Tongue (tissue), 1 donor: ENCODE measurements at regions not wholly inside any gene's neighbourhood (a gene's known extent, or its start where the extent isn't known, plus 50 kb on each side); places are given as distances from the start of the nearest gene placed in this dataset.

ENCODE experiments used
- DNase-seq: peaks from one replicate; pipeline ENCODE4 v3.0.0-alpha.2; 2015

DNA sequence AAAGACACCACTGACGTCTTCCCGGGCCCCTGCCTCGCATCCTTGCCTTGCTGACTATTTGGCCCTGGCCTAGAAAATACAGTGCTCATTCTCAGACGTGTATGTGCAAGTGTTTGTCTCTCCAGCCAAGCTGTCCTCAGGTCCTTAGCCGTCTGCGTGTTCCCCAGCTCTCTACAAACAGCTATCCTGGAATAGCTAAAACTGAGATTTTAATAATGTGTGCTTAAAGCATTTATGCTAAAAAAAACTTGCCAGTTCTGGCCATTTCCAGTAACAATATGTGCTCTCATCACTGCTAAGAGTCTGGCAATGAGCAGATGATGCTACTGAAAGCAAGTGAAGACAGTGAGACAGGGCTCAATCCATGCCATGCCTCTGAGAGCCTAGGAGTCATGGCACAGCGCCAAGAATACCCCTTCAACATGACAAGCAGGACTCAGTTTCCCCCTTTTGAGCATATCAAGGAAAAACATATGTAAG, 55.7 kb downstream of the IRF2BP2 start:
- no peak for DNase-seq

DNA sequence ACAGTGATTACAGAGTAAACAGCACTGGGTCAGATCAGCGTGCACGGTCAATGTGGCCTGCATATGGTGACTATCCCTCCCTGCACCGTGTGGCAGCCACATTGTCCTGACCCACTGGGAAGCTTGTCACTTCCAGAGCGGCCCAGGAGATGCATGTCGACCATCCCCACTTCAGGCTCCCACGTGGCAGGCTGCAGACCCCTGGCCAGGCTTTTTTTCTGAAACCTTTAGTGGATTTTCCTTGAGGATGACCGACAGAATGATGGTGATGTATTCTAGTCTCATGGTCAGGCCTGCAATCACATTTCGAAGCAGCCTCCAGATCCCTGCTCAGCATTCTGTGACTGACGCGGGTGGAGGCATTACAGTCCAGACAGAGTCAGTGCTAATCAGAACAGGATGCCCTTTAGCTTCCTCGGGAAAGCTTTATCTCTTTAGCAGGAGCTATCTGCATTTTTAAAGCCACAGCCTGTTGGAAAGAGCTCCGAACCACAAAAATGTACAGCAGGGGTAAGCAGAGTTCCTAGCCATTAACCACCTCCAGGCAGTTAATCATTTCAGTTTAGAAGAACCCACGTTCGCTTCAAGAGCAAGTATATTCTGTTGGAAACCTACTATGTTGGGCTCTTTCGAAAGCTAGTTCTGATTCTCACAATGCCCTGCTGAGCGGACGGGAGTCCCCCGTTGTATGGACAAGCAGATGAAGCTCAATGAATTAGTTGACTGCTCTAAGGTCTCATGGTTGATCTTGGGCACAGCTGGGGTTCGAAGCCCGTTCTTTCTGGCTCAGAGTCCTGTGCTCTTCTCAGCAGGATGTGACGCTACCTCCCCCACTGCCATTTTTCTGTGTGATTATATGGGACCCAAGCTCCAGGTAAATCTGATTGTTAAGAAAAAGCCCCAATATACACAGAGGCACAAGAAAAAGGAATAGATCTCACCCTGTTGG, 56.5 kb downstream of the IRF2BP2 start:
- DNase-seq = no peak

DNA sequence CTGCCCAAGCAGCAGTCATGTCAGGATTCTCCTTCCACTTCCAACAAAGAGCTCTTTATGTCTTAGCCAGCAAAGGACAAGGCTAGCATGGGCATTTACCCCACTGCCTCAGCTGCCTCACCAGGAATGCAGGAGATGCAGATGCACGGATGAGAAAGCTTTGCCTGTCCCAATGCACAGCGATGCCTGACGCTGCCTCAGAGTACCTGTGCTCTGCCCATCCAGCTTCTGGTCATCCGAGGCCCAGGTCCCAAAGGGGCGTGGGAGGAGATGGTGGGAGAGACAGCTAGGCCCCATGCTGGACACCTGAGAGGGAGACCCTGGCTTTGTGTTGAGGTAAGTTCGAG, 59.0 kb downstream of the IRF2BP2 start:
- DNase-seq = no peak

DNA sequence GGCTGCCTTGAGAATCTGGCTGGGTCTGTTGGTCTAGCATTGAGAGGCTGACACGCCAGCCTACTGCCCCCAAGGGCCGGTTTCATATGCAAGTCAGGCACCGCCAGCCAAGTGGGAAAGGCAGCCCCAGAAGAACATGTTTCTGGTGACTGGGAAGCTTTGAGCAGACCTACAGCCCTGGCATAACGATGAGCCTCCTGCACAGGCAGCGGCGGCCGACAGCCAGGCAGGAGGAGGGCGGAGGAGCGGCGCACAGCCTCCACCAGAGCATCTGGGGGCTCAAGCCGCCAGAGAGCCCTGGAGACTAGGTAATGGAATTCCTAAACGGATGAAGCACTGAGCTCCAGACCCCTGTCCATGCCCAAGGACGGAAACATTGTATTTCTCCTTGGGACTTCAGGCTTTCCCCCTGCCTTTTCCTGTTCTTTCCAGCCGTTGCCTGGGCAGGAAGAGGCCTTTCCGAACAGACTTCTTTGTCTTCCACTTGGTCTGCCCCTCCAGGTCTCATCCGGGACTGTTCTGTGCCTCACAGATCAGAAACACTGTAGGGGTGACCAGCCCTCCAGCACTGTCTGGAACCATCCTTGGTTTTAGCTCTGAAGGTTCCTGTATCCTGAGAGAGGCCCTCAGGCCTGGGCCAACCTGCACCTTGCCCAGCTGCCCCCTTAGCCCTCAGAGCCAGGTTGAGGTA, 59.5 kb downstream of the IRF2BP2 start:
- DNase-seq = no peak

DNA sequence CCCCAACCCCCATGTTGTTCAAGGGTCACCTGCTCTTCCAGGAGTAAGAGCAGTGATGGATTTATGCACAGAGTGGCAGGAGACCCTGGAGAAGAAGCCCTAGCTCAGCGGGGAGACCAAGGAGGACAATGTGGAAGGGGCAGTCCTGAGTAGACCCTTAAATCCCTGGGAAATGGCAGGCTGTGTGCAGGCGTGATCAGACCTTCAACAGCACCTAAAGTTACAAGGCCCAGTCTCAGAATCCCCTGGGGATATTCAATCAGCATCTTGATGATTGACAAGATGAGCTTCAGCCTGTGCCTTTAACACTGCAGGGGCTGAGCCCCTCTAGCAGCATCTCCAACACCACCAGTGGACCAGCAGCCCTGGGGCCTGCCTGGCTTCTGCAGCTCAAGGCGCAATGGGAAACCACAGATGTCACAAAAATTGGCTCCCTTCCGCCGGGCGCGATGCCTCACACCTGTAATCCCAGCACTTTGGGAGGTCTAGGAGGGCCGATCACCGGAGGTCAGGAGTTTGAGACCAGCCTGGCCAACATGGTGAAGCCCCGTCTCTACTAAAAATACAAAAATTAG, 60.4 kb downstream of the IRF2BP2 start:
- no peak for DNase-seq

DNA sequence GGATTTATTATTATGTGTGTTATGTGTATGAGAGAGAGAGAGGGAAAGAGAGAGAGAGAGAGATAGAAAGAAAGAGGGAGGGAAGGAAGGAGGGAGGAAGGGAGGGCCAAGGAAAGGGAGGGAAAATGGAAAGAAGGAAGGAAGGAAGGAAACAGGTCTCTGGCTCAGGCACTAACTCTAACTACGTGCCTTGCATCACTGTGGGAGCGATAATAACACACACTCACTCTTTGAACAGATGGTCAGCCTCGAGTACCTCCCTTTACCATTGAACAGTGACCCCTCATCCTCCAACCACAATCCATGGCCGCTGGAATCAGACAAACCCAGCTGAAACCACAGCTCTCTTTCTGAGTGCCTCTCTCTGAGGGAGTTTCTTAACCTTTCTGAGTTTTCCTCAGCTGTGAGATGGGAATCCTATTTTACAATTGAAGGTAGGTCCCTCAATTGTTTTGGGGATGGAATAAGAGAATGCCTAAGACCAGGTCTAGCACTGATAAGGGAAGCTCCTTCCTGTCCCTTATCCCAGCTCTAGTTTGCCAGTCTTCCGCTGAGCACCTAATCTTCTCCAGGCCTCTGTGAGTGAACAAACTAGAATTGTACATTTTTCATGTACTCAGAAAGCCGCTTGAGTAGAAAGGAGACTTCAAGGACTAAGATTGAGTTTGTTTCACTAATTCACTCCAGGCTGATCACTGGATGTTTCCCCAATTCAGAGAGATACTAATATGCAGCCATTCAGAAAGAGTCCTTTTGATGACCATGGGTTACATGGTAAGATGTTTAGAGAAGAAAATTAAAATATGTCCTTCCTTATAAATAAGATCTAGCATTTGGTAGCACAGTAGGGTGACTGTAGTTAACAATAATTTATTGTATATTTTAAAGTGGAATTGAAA, 62.8 kb downstream of the IRF2BP2 start:
- DNase-seq = no peak

DNA sequence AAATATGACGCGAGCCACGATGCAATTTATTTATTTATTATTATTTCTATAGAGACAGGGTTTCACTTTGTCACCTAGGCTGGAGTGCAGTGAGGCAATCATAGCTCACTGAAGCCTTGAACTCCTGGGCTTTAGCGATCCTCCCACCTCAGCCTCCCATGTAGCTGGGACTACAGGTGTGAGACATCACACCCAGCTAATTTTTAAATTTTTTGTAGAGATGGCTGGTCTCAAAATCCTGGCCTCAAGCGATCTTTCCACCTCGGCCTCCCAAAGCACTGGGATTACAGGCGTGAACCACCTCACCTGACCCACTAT, 63.6 kb downstream of the IRF2BP2 start:
- no peak for DNase-seq

DNA sequence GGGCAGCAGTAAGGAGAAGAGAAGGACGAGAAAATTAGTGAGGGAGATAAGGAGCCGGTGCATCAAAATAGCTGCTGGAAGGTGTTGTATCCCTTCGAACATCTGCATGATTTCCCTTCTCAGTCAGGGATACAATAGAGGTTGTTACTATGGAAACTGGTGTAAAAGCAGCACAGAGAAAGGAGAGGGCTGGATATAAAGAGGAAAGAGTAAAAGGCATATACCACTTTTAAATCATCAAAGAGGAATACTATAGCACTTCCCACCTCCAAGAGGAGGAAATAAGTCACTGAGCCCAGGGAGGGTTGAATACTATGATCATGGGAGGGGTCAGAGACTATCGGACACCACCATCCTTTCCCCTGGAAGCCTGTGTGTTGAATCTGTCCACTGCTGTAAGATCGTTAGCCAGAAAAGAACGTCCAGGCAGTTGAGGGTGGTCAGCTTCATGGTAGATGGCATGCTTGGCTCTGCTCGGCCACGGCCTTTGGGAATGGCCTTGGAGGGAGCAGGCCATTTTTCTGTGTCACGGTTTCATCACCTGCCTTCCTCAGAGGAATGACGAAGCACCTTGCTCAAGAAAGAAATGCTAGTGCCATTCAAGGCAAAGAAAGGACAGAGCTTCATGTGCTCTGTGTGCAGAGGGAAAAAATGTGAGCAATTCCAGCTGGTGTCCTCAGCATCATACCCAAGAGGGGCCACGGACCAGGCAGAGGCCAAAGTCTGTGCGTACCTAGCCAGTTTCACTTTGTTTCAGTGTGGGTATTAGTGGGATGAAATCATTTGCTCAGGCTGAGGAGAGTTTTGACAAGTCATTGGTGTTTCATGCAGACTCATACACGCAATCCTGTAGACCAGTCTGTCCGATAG, 64.2 kb downstream of the IRF2BP2 start:
- DNase-seq = no peak

DNA sequence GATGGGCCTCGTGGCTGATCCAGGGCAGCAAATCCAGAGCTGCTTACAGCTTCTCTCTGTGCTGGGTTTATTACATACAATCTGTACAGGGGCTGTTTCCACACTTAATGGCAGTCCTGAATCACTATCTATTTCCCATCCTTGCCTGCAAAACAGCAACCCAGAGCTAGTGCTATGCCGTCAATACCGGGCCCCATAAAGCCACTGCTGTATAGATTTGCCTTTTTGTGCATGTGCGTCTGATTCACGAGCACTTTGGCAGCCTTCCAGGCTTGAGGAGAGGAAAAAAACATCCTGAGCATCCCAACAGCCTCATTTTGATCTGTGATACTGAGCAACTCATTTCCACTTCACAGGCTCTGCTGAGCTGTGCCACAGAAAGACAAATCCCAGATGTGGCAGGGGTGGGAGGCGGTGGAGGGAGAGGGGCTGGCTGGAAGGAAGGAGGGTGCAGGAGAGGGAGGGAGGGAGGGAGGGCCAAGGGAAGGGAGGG, 65.2 kb upstream of the TARBP1 start:
- DNase-seq = peak; percentile 96

DNA sequence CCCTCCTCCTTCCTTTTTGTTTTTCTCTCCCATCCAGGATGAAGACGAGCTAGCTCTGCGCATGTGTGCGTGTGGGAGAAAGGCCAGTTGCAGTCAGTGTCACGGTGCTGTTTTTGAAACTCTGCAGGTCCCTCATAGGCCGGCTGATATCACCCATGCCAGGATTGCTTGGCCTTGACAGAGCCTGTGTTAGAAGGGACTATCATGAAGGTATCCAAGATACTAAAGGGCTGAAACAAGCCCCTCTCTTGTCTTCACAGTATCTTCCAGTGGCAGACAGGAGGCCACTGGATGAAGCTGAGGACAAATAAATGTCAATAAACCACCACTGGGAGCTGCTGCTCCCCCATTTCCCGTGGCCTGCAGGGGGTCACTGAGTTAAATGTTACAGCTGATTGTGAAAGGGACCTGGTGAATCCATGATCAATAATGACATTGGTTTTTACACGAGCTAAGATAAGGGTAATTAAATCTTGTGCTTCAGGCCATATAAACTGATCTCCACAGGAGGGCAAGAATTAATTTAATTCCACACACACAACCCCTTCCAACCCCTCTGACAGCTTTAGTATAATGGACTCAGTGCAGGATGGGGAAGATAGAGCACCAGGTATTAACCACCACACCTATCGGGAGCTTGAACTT, 64.6 kb upstream of the TARBP1 start:
- DNase-seq = no peak

DNA sequence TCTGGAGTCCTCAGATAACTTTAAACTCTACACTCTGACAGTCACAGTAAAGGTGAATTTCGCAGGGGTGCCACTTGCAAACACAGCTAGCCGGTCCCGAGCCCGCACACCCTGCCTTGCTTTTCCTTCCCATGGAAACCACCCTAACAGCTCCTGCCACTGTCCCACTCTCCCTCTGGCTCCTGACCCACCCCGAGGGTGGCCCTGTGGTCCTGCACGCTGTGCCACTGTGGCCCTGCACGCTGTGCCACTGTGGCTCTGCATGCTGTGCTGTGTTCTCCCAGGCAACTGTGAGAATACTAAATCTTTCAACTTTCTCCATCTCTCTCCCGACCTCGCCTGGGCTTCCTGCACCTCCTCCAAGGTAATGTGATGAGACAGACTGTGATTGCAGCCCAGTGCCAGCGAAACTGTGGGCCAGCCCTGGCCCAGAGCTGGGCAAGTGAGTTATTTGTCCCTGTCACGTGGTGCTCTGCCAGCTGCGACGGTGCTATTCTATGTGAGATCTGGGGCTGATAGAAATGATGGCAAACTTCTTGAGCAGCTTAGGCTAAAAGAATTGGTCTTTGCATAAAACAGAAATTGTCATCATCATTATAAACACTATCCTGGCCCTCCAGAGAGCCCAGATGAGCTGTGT, 63.4 kb upstream of the TARBP1 start:
- DNase-seq = no peak

DNA sequence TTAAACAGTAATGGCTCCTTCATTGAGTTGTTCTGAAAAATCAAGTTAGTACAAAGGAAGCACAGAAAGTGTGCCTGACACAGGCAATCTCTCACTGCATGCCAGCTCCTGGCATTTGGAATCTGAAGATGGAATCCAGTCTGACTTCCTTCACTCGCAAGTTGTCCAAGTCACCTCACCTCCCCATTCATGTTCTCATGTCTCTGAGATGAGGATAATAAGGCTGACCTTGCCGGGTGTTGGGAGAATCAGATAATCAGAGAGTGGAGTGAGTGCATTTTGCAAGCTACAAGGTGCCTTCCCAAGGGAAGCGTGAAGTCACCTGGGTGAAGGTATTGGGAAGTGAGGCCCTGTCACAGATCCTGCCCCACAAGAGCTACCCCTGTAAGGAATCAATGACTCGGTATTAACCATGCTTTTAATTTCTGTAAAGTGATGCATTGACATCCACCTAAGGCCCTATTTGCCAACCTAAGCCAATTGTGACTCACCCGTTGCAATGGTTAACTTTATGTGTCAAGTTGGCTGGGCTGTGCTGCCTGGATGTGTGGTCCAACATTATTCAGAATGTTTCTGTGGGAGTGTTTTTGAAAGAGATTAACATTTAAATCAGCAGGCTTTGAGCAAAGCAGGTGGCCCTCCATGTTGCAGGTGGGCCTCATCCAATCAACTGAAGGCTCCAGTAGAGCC, 62.5 kb upstream of the TARBP1 start:
- DNase-seq = no peak

DNA sequence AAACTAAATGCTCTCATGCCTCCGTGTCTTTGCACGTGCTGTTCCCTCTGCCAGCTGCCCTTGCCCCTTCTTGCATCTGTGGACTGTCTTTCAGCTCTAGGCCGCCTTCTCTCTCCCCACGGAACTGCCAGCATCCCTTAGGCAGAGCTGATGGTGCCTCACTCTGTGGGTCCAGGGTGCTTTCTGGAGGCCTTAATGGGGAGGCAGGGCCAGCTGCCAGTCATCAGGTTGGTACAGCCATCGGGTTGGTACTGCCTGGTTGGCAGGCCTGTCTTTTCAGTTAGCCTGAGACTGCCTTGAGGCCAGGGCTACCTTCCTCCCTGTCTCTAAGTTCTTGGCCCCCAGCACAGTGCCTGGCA, 61.4 kb upstream of the TARBP1 start:
- DNase-seq = no peak

DNA sequence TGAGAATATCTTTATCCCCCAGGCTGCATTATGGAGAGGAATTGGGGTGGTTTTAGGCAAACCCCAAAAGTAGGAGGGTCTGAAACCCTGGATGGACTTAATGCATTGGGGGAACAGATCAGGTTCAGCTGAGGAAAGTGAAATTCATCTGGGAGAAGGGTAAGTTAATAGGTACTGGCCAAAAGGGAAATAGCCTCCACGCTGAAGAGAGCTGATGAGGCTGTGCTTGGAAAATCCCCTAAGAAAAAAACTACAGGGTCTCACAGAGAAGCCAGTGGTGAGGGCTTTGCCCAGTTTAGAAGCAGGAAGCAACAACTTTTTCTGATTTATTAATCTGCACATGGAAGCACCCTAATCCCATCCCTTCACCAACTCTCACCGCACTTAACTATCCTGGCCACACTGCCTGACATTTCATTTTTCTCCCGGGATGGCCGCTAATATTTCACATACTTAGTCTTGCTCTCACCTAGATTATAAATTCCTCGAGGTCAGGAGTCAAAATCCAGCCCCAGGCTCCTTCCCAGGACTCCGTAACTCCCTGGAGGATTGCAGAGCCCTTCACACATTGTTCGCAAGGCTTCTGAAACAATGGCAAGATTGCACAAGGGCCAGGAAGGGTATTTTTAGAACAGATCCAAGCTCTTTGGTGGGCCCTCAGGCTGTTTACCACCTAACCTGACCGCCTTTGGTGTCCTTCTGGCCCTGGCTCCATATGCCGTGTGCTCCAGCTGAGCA, 60.9 kb upstream of the TARBP1 start:
- no peak for DNase-seq

DNA sequence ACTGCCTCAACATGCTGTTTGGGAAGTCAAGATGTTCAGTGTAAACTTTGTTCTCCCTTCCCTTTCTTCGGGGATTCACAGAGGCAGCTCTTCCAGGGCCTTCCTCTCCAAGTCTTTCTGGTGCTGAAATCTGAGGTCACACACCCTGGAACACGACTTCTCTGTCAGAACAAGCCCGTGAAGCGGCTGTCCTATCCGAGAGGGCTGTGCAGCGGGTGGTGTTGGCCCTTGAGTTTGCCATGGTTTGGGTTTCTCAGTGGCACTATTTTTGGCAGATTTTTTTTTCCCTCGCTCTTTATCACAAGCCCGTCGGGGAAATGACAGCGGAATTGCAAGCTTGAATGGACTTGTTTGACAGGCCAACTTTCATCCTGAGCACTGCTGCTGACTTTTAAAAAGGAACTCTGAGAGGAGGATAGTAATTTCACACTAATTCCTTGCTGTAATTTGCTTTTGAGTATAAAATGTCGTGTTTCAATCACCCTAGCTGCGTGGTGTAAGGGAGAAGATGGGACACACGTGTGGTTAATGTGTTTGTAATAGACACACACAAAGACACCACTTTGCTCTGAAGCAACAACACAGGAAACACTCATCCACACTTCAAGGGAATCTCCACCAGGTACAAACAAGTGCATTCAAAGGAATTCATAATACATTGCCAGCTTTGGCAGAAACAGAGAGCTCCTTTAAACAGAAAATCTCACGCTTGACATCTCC, 60.1 kb upstream of the TARBP1 start:
- peak; percentile 87 for DNase-seq

DNA sequence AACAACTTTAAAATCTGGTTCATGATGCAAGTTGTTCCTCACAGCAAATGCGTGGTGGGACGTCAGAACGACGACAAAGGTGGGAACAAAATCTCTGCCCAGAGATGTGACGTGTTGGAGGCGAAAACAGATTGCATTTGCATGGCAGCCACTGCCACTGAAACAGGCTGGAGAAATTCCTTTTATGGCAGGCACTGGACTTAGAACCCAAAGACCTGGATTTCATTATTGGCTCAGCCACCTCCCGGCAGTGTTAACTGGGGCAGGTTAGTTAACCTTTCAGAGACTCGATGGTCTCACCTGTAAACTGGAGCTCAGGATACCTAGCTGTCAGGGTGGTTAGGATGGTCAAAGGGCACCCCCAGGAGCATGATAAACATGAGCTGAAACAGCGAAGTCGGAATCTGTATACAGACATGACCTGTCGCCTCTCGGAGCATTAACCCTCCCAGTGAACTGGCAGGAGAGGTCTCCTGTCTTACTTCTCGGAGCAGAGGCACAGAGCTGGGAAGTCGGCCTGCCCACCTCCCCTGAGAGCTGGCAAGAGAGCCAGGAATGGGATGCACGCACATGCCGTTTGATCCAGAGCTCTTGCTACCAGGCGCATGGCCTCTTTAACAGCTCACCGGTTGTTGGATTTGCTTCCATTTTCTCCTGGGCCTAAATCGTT, 59.2 kb upstream of the TARBP1 start:
- no peak for DNase-seq

DNA sequence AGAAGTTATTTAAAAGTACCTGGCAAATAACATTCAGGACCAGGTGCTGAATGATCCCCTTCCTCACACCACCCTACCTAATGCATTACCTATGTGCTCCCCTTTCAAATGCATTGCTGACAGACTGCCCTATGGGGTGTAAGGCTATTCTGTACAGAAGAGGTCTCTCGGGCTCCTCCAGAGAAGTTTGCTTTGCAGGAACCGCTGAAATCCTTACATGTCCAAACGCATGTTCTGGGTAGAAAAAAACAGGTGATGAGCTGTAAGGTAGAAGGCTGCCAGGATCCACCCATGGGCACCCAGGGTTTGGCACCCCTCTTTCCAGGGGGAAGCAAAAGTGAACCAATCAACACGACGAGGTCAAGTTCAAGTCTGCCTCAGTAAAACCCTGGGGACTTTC, 58.3 kb upstream of the TARBP1 start:
- no peak for DNase-seq

DNA sequence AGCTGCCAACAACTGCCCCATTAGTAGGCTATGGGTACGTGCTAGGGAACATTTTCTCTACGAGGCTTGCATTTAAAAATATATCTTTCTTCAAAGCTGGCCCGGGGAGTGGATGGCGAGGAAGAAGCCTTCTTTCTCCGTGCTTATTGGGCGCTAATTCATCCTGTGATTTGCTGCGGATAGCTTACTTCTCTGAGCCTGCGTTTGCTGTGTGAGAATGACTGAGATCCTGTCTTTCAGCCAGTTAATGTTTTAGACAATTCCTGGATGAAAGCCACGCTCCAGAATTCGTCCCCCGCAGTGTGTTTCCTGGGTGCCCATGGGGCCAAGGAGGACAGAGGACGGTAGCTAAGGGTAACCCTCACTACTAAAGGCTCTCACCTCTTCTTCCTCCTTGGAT, 57.8 kb upstream of the TARBP1 start:
- peak; percentile 48 for DNase-seq
